ENCODE measurements at regions not wholly inside any gene's neighbourhood (a gene's known extent, or its start where the extent isn't known, plus 50 kb on each side); places are given as distances from the start of the nearest gene placed in this dataset.
"Not testable (repeated sequence)": the region's sequence is repeated elsewhere in the genome, so short reads cannot be mapped to it uniquely, and the experiment has no call there.

DNA sequence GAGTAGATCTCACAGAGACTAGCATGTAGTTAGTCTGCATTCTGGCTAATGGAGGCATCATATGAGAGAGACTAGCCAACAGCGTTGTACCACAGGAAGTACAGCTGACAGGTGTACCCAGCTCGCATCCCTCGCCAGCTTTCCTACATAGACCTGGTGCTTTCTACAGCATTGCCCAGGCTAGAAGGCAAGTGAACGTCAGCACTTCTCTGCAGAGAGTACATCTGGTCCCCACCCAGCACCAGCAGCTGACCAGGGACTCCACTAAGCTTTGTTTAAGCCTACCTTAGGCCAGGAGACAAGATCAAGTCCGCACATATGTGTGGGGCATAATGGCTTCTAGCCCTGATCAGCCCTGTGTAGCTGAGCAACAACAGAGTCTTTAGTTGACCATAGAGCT is 1692.9 kb downstream of the SPATA31A7 start:
- not testable (repeated sequence) for TF ChIP-seq LEF1 (IDR thresholded peaks at IDR 0.05; ENCODE audit: borderline replicate concordance); SP1 (IDR thresholded peaks at IDR 0.05); SUZ12 (IDR thresholded peaks at IDR 0.05); HDGF (IDR thresholded peaks at IDR 0.05; ENCODE audit: borderline replicate concordance); ELF4 (IDR thresholded peaks at IDR 0.05); FOXM1 (IDR thresholded peaks at IDR 0.05; ENCODE audit: borderline replicate concordance); TARDBP (IDR thresholded peaks at IDR 0.05)
